ENCODE measurements at regions not wholly inside any gene's neighbourhood (a gene's known extent, or its start where the extent isn't known, plus 50 kb on each side); places are given as distances from the start of the nearest gene placed in this dataset.

DNA sequence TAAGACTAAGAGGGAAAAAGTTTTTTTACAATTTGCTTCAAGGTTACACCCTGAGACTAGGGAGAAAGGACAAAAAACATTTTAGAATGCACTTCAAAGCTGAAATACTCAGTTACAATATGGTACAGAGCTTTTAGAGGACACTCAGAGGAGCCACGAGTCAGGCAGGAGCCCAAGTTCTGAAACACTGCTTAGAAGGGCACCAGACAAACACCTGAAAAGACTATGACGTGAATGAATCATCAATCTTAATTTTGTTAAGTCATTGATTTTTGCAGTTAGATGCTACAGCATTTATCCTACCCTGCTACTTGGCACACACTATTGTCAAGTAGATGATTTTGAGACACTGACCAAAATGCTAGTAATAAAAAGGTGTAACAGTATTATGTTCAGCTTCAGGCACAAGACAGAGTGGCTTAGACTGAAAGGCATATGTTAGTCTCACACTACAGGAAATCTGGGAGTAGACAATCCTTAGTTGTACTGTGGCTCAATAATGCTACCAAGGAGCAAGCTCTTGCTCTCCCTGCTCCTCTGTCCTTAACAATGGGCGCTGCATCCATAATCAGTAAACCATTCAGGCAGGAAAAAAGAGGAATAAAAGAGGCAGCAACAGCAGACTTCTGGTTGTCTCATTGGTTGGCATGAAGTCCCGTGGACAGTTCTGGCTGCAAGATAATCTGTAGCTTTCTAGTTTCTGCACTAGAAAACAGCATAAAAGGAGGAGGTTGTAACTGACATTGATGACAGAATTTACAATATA lies 151.8 kb downstream of the ABCA8 start:
- Histone ChIP-seq H3K4me1 (peaks cover 0 to 7% of the 10 kb centered on the region in 2 donors), H3K9me3 (no peaks in the 10 kb centered on the region), H3K4me3 (no peak overlapping the region), H3K36me3 (no peaks in the 10 kb centered on the region), H3K27me3 (no peaks in the 10 kb centered on the region), H3K27ac (no peak overlapping the region)
- TF ChIP-seq, protein P1, sequence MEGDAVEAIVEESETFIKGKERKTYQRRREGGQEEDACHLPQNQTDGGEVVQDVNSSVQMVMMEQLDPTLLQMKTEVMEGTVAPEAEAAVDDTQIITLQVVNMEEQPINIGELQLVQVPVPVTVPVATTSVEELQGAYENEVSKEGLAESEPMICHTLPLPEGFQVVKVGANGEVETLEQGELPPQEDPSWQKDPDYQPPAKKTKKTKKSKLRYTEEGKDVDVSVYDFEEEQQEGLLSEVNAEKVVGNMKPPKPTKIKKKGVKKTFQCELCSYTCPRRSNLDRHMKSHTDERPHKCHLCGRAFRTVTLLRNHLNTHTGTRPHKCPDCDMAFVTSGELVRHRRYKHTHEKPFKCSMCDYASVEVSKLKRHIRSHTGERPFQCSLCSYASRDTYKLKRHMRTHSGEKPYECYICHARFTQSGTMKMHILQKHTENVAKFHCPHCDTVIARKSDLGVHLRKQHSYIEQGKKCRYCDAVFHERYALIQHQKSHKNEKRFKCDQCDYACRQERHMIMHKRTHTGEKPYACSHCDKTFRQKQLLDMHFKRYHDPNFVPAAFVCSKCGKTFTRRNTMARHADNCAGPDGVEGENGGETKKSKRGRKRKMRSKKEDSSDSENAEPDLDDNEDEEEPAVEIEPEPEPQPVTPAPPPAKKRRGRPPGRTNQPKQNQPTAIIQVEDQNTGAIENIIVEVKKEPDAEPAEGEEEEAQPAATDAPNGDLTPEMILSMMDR (IDR thresholded peaks at IDR 0.05) = no peak
- no peak for DNase-seq (ENCODE audit: low spot score)

DNA sequence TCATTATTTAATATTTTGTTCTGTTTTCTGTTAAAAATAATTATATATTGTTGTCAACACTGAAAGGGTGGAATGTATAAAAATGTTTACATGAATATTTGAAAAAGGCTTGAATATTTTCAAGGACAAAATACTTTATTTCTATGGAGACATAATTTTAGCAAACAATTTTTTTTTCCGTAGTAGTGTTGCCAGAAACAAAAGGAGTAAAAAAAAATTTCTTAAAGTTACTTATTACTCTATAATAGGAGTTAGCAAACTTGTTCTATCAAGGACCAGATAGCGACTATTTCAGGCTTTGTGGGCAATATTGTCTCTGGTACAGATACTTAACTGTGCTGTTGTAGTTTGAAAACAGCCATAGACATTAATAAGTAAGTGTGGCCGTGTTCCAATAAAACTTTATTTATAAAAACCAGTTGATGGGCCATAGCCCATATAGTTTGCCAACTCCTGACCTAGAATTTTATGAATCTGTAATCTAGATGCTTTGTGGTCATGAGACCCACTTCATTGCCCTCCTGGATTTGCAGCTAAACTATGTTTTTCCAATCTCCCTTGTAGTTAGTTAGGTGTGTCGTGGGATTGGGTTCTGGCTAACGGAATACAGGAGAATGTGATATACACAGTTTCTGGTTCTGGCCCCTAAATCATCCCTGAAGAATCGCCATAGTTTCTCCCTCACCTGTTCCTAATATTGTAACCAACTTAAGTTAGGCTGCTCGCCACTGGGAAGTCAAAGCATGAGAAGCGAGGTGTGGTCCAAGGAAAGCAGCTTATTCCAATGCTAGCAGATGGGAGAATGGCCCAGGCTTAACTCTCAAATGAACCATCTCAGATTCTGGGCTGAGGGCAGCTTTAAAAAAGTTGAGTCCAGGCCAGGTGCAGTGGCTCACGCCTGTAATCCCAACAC lies 153.6 kb downstream of the ABCA8 start:
- no peaks in the 10 kb centered on the region for H3K27me3 ChIP-seq
- H3K9me3 ChIP-seq = no peaks in the 10 kb centered on the region
- no peaks in the 10 kb centered on the region for H3K36me3 ChIP-seq
- TF ChIP-seq, protein P1 (IDR thresholded peaks at IDR 0.05) = no peak
- H3K4me3 ChIP-seq = no peak overlapping the region
- no peak for DNase-seq (ENCODE audit: low spot score)
- no peak overlapping the region for H3K27ac ChIP-seq
- H3K4me1 ChIP-seq = no peaks in the 10 kb centered on the region

DNA sequence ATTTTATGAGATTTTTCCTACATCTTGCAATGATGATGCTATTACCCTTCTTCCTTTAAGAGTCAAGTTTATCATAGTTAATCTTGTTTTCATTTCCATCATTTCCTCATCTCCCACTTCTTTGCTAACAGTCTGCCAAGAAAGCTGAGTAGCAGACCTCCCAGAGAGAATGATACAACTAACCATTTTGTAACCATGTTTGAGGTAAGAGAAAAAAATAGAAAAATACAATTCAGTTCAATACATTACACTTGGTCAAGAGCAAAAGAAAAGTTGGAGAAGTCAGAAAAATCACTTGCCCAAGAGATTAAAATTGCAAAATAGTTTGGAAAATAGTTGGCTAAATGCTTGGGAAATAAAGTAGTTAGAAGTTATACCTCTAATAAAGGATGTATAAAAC lies 154.4 kb downstream of the ABCA8 start:
- no peak for DNase-seq (ENCODE audit: low spot score)
- TF ChIP-seq, protein P1 (IDR thresholded peaks at IDR 0.05) = no peak
- Histone ChIP-seq H3K4me1 (no peaks in the 10 kb centered on the region), H3K4me3 (no peak overlapping the region), H3K27ac (peak overlapping the region in 1 of 2 donors; percentile 0), H3K9me3 (no peaks in the 10 kb centered on the region), H3K27me3 (no peaks in the 10 kb centered on the region), H3K36me3 (no peaks in the 10 kb centered on the region)

DNA sequence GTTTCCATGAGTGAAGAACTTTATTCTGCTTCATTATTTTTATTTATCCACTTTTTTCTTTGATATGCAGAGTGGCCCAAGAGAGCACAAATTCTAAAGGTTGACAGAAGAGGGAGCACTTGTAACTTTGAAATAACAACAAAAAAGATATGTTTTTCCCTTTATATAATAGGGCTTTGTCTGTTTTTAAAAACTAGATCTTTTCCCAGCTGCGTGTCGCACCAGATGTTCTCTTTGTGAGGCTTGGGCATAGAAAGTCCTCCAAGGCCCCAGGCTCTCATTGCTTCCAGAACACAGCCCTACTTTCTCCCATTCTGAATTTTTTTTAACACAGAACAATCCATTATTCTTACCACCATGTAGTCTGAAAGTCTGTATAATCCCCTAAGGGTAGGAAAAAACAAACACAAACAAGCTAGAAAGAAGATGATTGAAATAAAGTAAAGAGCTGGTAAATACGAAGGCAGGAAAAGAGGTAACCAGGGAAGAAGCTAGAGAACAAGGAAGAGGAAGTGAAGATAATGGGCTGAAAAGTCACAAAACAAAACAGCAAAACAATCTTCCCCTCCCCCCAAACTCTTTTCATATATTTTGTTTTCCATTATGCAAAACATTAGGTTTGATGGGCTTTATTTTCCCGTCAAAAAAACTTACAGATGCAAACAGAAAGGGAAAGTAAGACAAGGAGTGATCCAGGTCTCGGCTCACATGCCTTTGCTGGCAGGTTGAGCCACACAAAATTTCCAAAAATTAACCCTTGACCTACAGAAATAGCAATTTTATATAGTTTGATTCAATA lies 160.4 kb downstream of the ABCA8 start:
- Histone ChIP-seq H3K36me3 (no peaks in the 10 kb centered on the region), H3K4me3 (no peak overlapping the region), H3K9me3 (peaks cover 0 to 2% of the 10 kb centered on the region in 2 donors), H3K27me3 (no peaks in the 10 kb centered on the region), H3K4me1 (peaks cover 0 to 34% of the 10 kb centered on the region in 2 donors), H3K27ac (peak overlapping the region; percentile 69 to 76)
- no peak for DNase-seq (ENCODE audit: low spot score)
- TF ChIP-seq, protein P1 (IDR thresholded peaks at IDR 0.05) = peak; percentile 18 to 60

DNA sequence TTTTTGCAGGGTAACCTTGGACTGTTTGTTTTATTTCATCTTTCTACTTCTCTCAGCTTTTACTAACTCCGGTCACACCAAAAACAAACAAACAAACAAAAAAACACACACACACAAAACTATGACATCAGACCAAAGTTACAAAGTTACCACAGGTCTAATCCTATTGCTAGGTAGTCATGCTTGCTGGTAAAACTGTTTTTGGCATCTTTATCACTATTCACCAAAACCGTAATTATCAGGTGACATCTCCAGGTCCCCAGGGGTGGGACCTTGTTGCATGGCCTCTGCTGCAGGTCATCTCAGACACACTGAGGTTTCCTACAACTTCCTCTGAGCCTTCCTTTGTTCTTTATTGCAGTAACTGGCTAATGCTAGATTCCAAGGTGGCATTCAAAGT lies 162.3 kb downstream of the ABCA8 start:
- H3K4me3 ChIP-seq = no peak overlapping the region
- H3K9me3 ChIP-seq = peaks cover 0 to 11% of the 10 kb centered on the region in 2 donors
- H3K27ac ChIP-seq = peak overlapping the region; percentile 69 to 76
- no peak for DNase-seq (ENCODE audit: low spot score)
- H3K36me3 ChIP-seq = no peaks in the 10 kb centered on the region
- no peaks in the 10 kb centered on the region for H3K27me3 ChIP-seq
- H3K4me1 ChIP-seq = peaks cover 0 to 34% of the 10 kb centered on the region in 2 donors
- TF ChIP-seq, protein P1 (IDR thresholded peaks at IDR 0.05) = no peak

Data from right atrium auricular region (tissue), 2 donors.